GM23338 (cell line): ENCODE measurements at regions not wholly inside any gene's neighbourhood (a gene's known extent, or its start where the extent isn't known, plus 50 kb on each side); places are given as distances from the start of the nearest gene placed in this dataset.

Source experiments
- ATAC-seq: fragments of 200-7000 bp; cut with Tn5 transposase; 3 replicates; pipeline ENCODE4 v1.9.1; 2020
- DNase-seq: peaks from one replicate; pipeline ENCODE4 v3.0.0-alpha.2; 2015; ENCODE audit warnings: low spot score
- H2AFZ ChIP-seq: fragments of 200-600 bp; sonication (generic); 2 replicates; pipeline ENCODE4 v1.8.0; 2016; ENCODE audit warnings: antibody characterized with exemption, mild to moderate bottlenecking, moderate library complexity
- H3F3A ChIP-seq: fragments of 200-600 bp; sonication (generic); replicated peaks from 2 replicates; pipeline ENCODE4 v1.8.0; 2017; ENCODE audit warnings: antibody characterized with exemption, mixed run types, low read depth
- H3K27ac ChIP-seq: fragments of 200-600 bp; sonication (generic); 2 replicates; pipeline ENCODE4 v1.6.1; 2016; ENCODE audit warnings: low read depth
- H3K27me3 ChIP-seq: fragments of 200-600 bp; sonication (generic); 2 replicates; pipeline ENCODE4 v1.8.0; 2016; ENCODE audit warnings: mild to moderate bottlenecking, mixed run types, moderate library complexity; ENCODE audit not compliant: insufficient read depth
- H3K36me3 ChIP-seq: fragments of 200-600 bp; sonication (generic); 2 replicates; pipeline ENCODE4 v1.8.0; 2016; ENCODE audit warnings: mild to moderate bottlenecking; ENCODE audit not compliant: insufficient read depth
- H3K4me1 ChIP-seq: fragments of 200-600 bp; sonication (generic); 2 replicates; pipeline ENCODE4 v1.8.0; 2016; ENCODE audit warnings: mild to moderate bottlenecking, moderate library complexity; ENCODE audit not compliant: insufficient read depth
- H3K4me2 ChIP-seq: fragments of 200-600 bp; sonication (generic); 2 replicates; pipeline ENCODE4 v1.7.1; 2017; ENCODE audit warnings: mixed run types
- H3K4me3 ChIP-seq: fragments of 200-600 bp; sonication (generic); 2 replicates; pipeline ENCODE4 v1.6.1; 2016; ENCODE audit warnings: mixed run types
- H3K79me2 ChIP-seq: fragments of 200-600 bp; sonication (generic); replicated peaks from 2 replicates; pipeline ENCODE4 v1.8.0; 2017; ENCODE audit warnings: mild to moderate bottlenecking; ENCODE audit not compliant: insufficient read depth
- H3K9me2 ChIP-seq: fragments of 200-600 bp; sonication (generic); 2 replicates; pipeline ENCODE4 v1.8.0; 2017; ENCODE audit not compliant: insufficient read depth
- H4K20me1 ChIP-seq: fragments of 200-600 bp; sonication (generic); replicated peaks from 2 replicates; pipeline ENCODE4 v1.8.0; 2017; ENCODE audit warnings: mild to moderate bottlenecking; ENCODE audit not compliant: insufficient read depth
- H3K27ac Mint-ChIP-seq: 2 replicates; pipeline ENCODE4 v1.8.0; 2020; ENCODE audit warnings: inconsistent platforms, mild to moderate bottlenecking, moderate library complexity, mixed read lengths
- H3K27me3 Mint-ChIP-seq: 3 replicates; pipeline ENCODE4 v1.8.0; 2022; ENCODE audit warnings: low read depth, mild to moderate bottlenecking, moderate library complexity, mixed read lengths, inconsistent platforms; ENCODE audit not compliant: insufficient read depth, poor library complexity
- H3K36me3 Mint-ChIP-seq: 3 replicates; pipeline ENCODE4 v1.8.0; 2021; ENCODE audit warnings: low read depth, mild to moderate bottlenecking, inconsistent platforms, moderate library complexity, mixed read lengths
- H3K4me1 Mint-ChIP-seq: 3 replicates; pipeline ENCODE4 v1.8.0; 2020; ENCODE audit warnings: mild to moderate bottlenecking, inconsistent platforms, mixed read lengths
- H3K4me3 Mint-ChIP-seq: 3 replicates; pipeline ENCODE4 v1.8.0; 2021; ENCODE audit warnings: moderate library complexity, mild to moderate bottlenecking, inconsistent platforms, mixed read lengths
- H3K9me3 Mint-ChIP-seq: 3 replicates; pipeline ENCODE4 v1.8.0; 2020; ENCODE audit warnings: moderate library complexity, mild to moderate bottlenecking, inconsistent platforms, mixed read lengths
- CREB1 ChIP-seq: fragments of 250-450 bp; sonication (Bioruptor Pico); IDR thresholded peaks from 2 replicates; pipeline ENCODE4 v1.5.0; 2020; ENCODE audit warnings: low read depth, mild to moderate bottlenecking, moderate library complexity
- CTCF ChIP-seq, 2 experiments: fragments of 200-600 bp in 1 of 2; sonication (generic) in 1 of 2; conservative IDR thresholded peaks; 2 replicates each; pipeline versions ENCODE4 v1.5.1 to v1.6.1; 2016 to 2017; ENCODE audit warnings: antibody characterized with exemption in 2 of 2, low read depth in 2 of 2, mild to moderate bottlenecking in 2 of 2, moderate library complexity in 1 of 2
- ETS1 ChIP-seq: IDR thresholded peaks from 2 replicates; pipeline ENCODE4 v1.6.1; 2016; ENCODE audit warnings: antibody characterized with exemption
- EZH2phosphoT487 ChIP-seq: fragments of 200-600 bp; sonication (generic); IDR thresholded peaks from one replicate; pipeline ENCODE4 v1.8.1; 2018; ENCODE audit warnings: antibody characterized with exemption; ENCODE audit not compliant: unreplicated experiment
- JUNB ChIP-seq: IDR thresholded peaks from one replicate; pipeline ENCODE4 v1.6.1; 2016; ENCODE audit warnings: antibody characterized with exemption; ENCODE audit not compliant: unreplicated experiment
- NANOG ChIP-seq: IDR thresholded peaks from 2 replicates; pipeline ENCODE4 v1.6.1; 2016; ENCODE audit warnings: antibody characterized with exemption, borderline replicate concordance
- POLR2AphosphoS5 ChIP-seq: IDR thresholded peaks from 2 replicates; pipeline ENCODE4 v1.6.1; 2016; ENCODE audit warnings: antibody characterized with exemption, low read depth
- REST ChIP-seq: IDR thresholded peaks from one replicate; pipeline ENCODE4 v1.6.1; 2018; ENCODE audit warnings: antibody characterized with exemption; ENCODE audit not compliant: unreplicated experiment
- STAT1 ChIP-seq: IDR thresholded peaks from one replicate; pipeline ENCODE4 v1.6.1; 2016; ENCODE audit warnings: antibody characterized with exemption; ENCODE audit not compliant: unreplicated experiment
- ZNF331 ChIP-seq: fragments of 250-450 bp; sonication (Bioruptor Pico); IDR thresholded peaks from 2 replicates; pipeline ENCODE4 v1.5.0; 2020; ENCODE audit warnings: low read depth, mild to moderate bottlenecking, moderate library complexity
- ZNF462 ChIP-seq: fragments of 250-450 bp; sonication (Bioruptor Pico); IDR thresholded peaks from 2 replicates; pipeline ENCODE4 v1.5.0; 2020; ENCODE audit warnings: mild to moderate bottlenecking, moderate library complexity

GRCh38 chr22:34814260-34815025 lies 251.5 kb upstream of the ISX start:
- no peaks in the 10 kb centered on the region for H3K27me3 ChIP-seq
- no peak overlapping the region for H2AFZ ChIP-seq
- Mint-ChIP-seq H3K9me3 (peaks cover 54% of the 10 kb centered on the region), H3K4me1 (peaks cover 15% of the 10 kb centered on the region), H3K36me3 (peaks cover 10% of the 10 kb centered on the region), H3K27ac (no peak overlapping the region), H3K4me3 (no peak overlapping the region), H3K27me3 (peaks cover 7% of the 10 kb centered on the region)
- TF ChIP-seq REST = no peak
- TF ChIP-seq ZNF462 (CRISPR knock-in tag) = no peak
- no peak for TF ChIP-seq ZNF331 (CRISPR knock-in tag)
- TF ChIP-seq STAT1 = no peak
- TF ChIP-seq ETS1 = no peak
- TF ChIP-seq EZH2phosphoT487 = no peak
- TF ChIP-seq POLR2AphosphoS5 = no peak
- TF ChIP-seq CTCF (conservative IDR thresholded peaks at IDR 0.05; ENCODE audit: low read depth in 2 of 2) = no peak
- TF ChIP-seq JUNB = no peak
- TF ChIP-seq NANOG = no peak
- no peak for TF ChIP-seq CREB1 (CRISPR knock-in tag)
- peaks cover 6% of the 10 kb centered on the region for H3K9me2 ChIP-seq
- ATAC-seq (no peak), DNase-seq (no peak)
- no peaks in the 10 kb centered on the region for H3K79me2 ChIP-seq
- H3K27ac ChIP-seq = no peak overlapping the region
- H3K4me1 ChIP-seq = peaks cover 8% of the 10 kb centered on the region; the same call in 1 of the 2 replicates
- no peak overlapping the region for H3K4me2 ChIP-seq
- H3K36me3 ChIP-seq = 0 out of 2 replicates have a peak, but pooled peaks cover 4% of the 10 kb centered on the region
- H4K20me1 ChIP-seq = no peaks in the 10 kb centered on the region
- no peaks in the 10 kb centered on the region for H3F3A ChIP-seq
- H3K4me3 ChIP-seq = no peak overlapping the region
